Endodermal cell (in vitro differentiated cells): ENCODE measurements at regions not wholly inside any gene's neighbourhood (a gene's known extent, or its start where the extent isn't known, plus 50 kb on each side); places are given as distances from the start of the nearest gene placed in this dataset.

Source experiments
- DNase-seq: peaks from one replicate; pipeline ENCODE4 v3.0.0-alpha.2; 2017
- H3K27ac ChIP-seq: 2 replicates; pipeline ENCODE4 v1.5.1; 2013; ENCODE audit warnings: mild to moderate bottlenecking, low read depth, low read length, moderate library complexity
- H3K27me3 ChIP-seq: 2 replicates; pipeline ENCODE4 v1.6.1; 2013; ENCODE audit warnings: mild to moderate bottlenecking, low read length, moderate library complexity; ENCODE audit not compliant: insufficient read depth, control insufficient read depth, poor library complexity, severe bottlenecking
- H3K36me3 ChIP-seq: 2 replicates; pipeline ENCODE4 v1.7.0; 2013; ENCODE audit warnings: mild to moderate bottlenecking, low read length, moderate library complexity; ENCODE audit not compliant: control insufficient read depth, insufficient read depth
- H3K4me1 ChIP-seq: one replicate; pipeline ENCODE4 v1.7.0; 2013; ENCODE audit warnings: low read length; ENCODE audit not compliant: control insufficient read depth, insufficient read depth
- H3K4me3 ChIP-seq: 2 replicates; pipeline ENCODE4 v1.5.1; 2013; ENCODE audit warnings: mild to moderate bottlenecking, low read length, moderate library complexity
- H3K9ac ChIP-seq: 2 replicates; pipeline ENCODE4 v1.6.1; 2013; ENCODE audit warnings: mild to moderate bottlenecking, low read length, moderate library complexity; ENCODE audit not compliant: poor library complexity, severe bottlenecking; ENCODE audit errors: extremely low read depth
- H3K9me3 ChIP-seq: 2 replicates; pipeline ENCODE4 v1.6.1; 2013; ENCODE audit warnings: mild to moderate bottlenecking, low read length, moderate library complexity; ENCODE audit not compliant: control insufficient read depth
- H3K27ac Mint-ChIP-seq: 2 replicates; pipeline ENCODE4 v1.8.0; 2020; ENCODE audit warnings: mixed read lengths
- H3K27me3 Mint-ChIP-seq: 2 replicates; pipeline ENCODE4 v1.8.0; 2021; ENCODE audit warnings: mild to moderate bottlenecking, mixed read lengths; ENCODE audit not compliant: insufficient read depth
- H3K36me3 Mint-ChIP-seq: 2 replicates; pipeline ENCODE4 v1.8.0; 2020; ENCODE audit warnings: low read depth, mixed read lengths
- H3K4me1 Mint-ChIP-seq: 2 replicates; pipeline ENCODE4 v1.8.0; 2020; ENCODE audit warnings: mixed read lengths
- H3K4me3 Mint-ChIP-seq: 2 replicates; pipeline ENCODE4 v1.8.0; 2020; ENCODE audit warnings: mild to moderate bottlenecking, moderate library complexity, mixed read lengths
- H3K9me3 Mint-ChIP-seq: 2 replicates; pipeline ENCODE4 v1.8.0; 2020; ENCODE audit warnings: mild to moderate bottlenecking, mixed read lengths
- WGBS, 2 experiments: methylation state at CpG; one replicate each; pipeline versions ENCODE4 v1.1.5 to v1.1.7; 2013; ENCODE audit warnings: missing lambda C conversion rate in 2 of 2, mixed read lengths in 1 of 2; ENCODE audit not compliant: insufficient coverage in 1 of 2, insufficient read length in 1 of 2; 5-methylcytosine and 5-hydroxymethylcytosine counted together
- TF ChIP-seq, protein P1 (sequence below): fragments of 200-600 bp; sonication (generic); conservative IDR thresholded peaks from 2 replicates; pipeline ENCODE4 v1.5.0; 2021; ENCODE audit warnings: antibody characterized with exemption, mild to moderate bottlenecking

- H3K4me3 Mint-ChIP-seq = no peak overlapping the region
- no peaks in the 10 kb centered on the region for H3K36me3 Mint-ChIP-seq
- no peak for DNase-seq
- H3K4me1 Mint-ChIP-seq = peaks cover 6% of the 10 kb centered on the region
- Histone ChIP-seq H3K4me3 (peak overlapping the region; percentile 4), H3K4me1 (no peaks in the 10 kb centered on the region), H3K9ac (no peak overlapping the region), H3K36me3 (no peaks in the 10 kb centered on the region), H3K9me3 (peaks cover 10% of the 10 kb centered on the region), H3K27ac (no peak overlapping the region), H3K27me3 (no peaks in the 10 kb centered on the region)
- WGBS, 2 experiments = 86 to 97% methylated on average over 4 of the region's 4 CpGs
- no peak overlapping the region for H3K27ac Mint-ChIP-seq
- H3K27me3 Mint-ChIP-seq = no peaks in the 10 kb centered on the region
- peaks cover 15% of the 10 kb centered on the region for H3K9me3 Mint-ChIP-seq
- TF ChIP-seq, protein P1, sequence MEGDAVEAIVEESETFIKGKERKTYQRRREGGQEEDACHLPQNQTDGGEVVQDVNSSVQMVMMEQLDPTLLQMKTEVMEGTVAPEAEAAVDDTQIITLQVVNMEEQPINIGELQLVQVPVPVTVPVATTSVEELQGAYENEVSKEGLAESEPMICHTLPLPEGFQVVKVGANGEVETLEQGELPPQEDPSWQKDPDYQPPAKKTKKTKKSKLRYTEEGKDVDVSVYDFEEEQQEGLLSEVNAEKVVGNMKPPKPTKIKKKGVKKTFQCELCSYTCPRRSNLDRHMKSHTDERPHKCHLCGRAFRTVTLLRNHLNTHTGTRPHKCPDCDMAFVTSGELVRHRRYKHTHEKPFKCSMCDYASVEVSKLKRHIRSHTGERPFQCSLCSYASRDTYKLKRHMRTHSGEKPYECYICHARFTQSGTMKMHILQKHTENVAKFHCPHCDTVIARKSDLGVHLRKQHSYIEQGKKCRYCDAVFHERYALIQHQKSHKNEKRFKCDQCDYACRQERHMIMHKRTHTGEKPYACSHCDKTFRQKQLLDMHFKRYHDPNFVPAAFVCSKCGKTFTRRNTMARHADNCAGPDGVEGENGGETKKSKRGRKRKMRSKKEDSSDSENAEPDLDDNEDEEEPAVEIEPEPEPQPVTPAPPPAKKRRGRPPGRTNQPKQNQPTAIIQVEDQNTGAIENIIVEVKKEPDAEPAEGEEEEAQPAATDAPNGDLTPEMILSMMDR = no peak
Observed at GRCh38 chr22:47645450-47645914, 883.0 kb downstream of the TBC1D22A start.

DNA sequence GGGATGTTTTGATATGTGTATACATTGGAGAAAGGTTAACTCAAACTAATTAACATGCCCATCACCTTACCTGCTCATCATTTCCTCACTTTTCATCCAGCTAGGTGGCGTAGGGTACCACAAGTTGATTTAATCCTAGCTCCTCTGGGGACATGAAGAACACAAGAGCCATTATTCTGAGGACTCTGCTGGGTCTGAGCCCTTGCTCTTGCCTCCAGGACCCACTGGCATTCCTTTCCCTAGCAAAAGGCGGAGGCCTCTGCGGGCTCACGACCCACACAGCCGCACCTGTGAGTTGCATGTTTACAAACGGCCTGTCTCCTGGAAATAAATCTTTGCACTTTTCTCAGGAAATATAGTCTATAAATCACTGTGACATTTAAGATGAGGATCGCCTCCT is 871.9 kb downstream of the TBC1D22A start:
- WGBS, 2 experiments = 89 to 94% methylated on average over 7 of the region's 7 CpGs
- H3K4me1 ChIP-seq = no peaks in the 10 kb centered on the region
- DNase-seq = no peak
- Mint-ChIP-seq H3K4me3 (no peak overlapping the region), H3K27me3 (peaks cover 8% of the 10 kb centered on the region), H3K4me1 (no peaks in the 10 kb centered on the region), H3K36me3 (no peaks in the 10 kb centered on the region), H3K9me3 (peaks cover 72% of the 10 kb centered on the region), H3K27ac (no peak overlapping the region)
- H3K36me3 ChIP-seq = no peaks in the 10 kb centered on the region
- no peaks in the 10 kb centered on the region for H3K27me3 ChIP-seq
- TF ChIP-seq, protein P1 = peak; percentile 54
- H3K9ac ChIP-seq = no peak overlapping the region
- no peak overlapping the region for H3K27ac ChIP-seq
- no peak overlapping the region for H3K4me3 ChIP-seq
- peaks cover 26% of the 10 kb centered on the region for H3K9me3 ChIP-seq

GRCh38 chr22:47633111-47633510 is 870.7 kb downstream of the TBC1D22A start:
- no peak overlapping the region for H3K9ac ChIP-seq
- H3K4me3 ChIP-seq = no peak overlapping the region
- DNase-seq = no peak
- H3K4me1 ChIP-seq = no peaks in the 10 kb centered on the region
- no peak overlapping the region for H3K27ac Mint-ChIP-seq
- H3K36me3 ChIP-seq = no peaks in the 10 kb centered on the region
- no peak overlapping the region for H3K4me3 Mint-ChIP-seq
- H3K9me3 ChIP-seq = peaks cover 18% of the 10 kb centered on the region
- peaks cover 66% of the 10 kb centered on the region for H3K9me3 Mint-ChIP-seq
- peaks cover 8% of the 10 kb centered on the region for H3K27me3 Mint-ChIP-seq
- no peak overlapping the region for H3K27ac ChIP-seq
- WGBS, 2 experiments = 93% methylated on average over 4 to 6 of the region's 6 CpGs
- TF ChIP-seq, protein P1 = no peak
- no peaks in the 10 kb centered on the region for H3K4me1 Mint-ChIP-seq
- no peaks in the 10 kb centered on the region for H3K27me3 ChIP-seq
- no peaks in the 10 kb centered on the region for H3K36me3 Mint-ChIP-seq
